Upper lobe of left lung (tissue), 6 donors: ENCODE measurements at regions not wholly inside any gene's neighbourhood (a gene's known extent, or its start where the extent isn't known, plus 50 kb on each side); places are given as distances from the start of the nearest gene placed in this dataset.

ENCODE experiments used
- ATAC-seq, 2 donors: fragments of 200-7000 bp; cut with Tn5 transposase; one replicate each; pipeline ENCODE4 v1.9.1; 2022; ENCODE audit warnings: mild to moderate bottlenecking in 2 of 2, moderate library complexity in 2 of 2; ENCODE audit not compliant: low FRiP score in 2 of 2
- DNase-seq, 2 donors: peaks; one replicate each; pipeline ENCODE4 v3.0.0-alpha.2; 2019 to 2020
- H3K27ac ChIP-seq, 4 donors: fragments of 200-600 bp; sonication (generic); one replicate each; pipeline ENCODE4 v1.5.1; 2016 to 2019
- H3K27me3 ChIP-seq, 4 donors: fragments of 200-600 bp; sonication (generic); one replicate each; pipeline ENCODE4 v1.5.1; 2017 to 2019
- H3K36me3 ChIP-seq, 4 donors: fragments of 200-600 bp; sonication (generic); one replicate each; pipeline ENCODE4 v1.5.1; 2016 to 2019
- H3K4me1 ChIP-seq, 4 donors: fragments of 200-600 bp; sonication (generic); one replicate each; pipeline ENCODE4 v1.5.1; 2018 to 2019
- H3K4me3 ChIP-seq, 4 donors: fragments of 200-600 bp; sonication (generic); one replicate each; pipeline ENCODE4 v1.5.1; 2017 to 2019; ENCODE audit warnings: mild to moderate bottlenecking in 2 of 4, moderate library complexity in 1 of 4
- H3K9me3 ChIP-seq, 4 donors: fragments of 200-600 bp; sonication (generic); one replicate each; pipeline ENCODE4 v1.5.1; 2018 to 2019
- EP300 ChIP-seq, 4 donors: sonication (generic); formaldehyde crosslinking; IDR thresholded peaks; one replicate each; pipeline ENCODE4 v1.5.1; 2017; ENCODE audit warnings: antibody characterized with exemption in 4 of 4, control low read depth in 2 of 4
- POLR2A ChIP-seq, 4 donors: fragments of 450-650 bp; IDR thresholded peaks; one replicate each; pipeline ENCODE4 v1.5.1; 2016 to 2017; ENCODE audit warnings: antibody characterized with exemption in 4 of 4, mild to moderate bottlenecking in 2 of 4
- POLR2AphosphoS5 ChIP-seq, 2 donors: sonication (generic); formaldehyde crosslinking; IDR thresholded peaks; one replicate each; pipeline ENCODE4 v1.5.1; 2017; ENCODE audit warnings: antibody characterized with exemption in 2 of 2
- WGBS, 2 donors: methylation state at CpG; one replicate each; pipeline ENCODE4 v1.1.5; 2017 to 2018; 5-methylcytosine and 5-hydroxymethylcytosine counted together
- TF ChIP-seq, protein P1 (sequence below), 6 experiments: fragments of 450-650 bp in 4 of 6; fragments of 200-600 bp in 2 of 6; sonication (generic) in 2 of 6; IDR thresholded peaks; one replicate each; pipeline ENCODE4 v1.5.1; 2016 to 2019; ENCODE audit warnings: antibody characterized with exemption in 6 of 6
- donor health status: DM: no; HTN: no; CAD: no; lungs with moderate emphysema.
- donor health status: DM: no; HTN: yes; CAD: no; lungs with severe emphysema.

- no peaks in the 10 kb centered on the region for H3K4me1 ChIP-seq
- no peaks in the 10 kb centered on the region for H3K9me3 ChIP-seq
- WGBS, 2 donors: 90 to 93% methylated on average over 8 of the region's 8 CpGs
- no peak for DNase-seq
- no peaks in the 10 kb centered on the region for H3K36me3 ChIP-seq
- no peaks in the 10 kb centered on the region for H3K27me3 ChIP-seq
- TF ChIP-seq POLR2A (IDR thresholded peaks at IDR 0.05) (no peak), EP300 (IDR thresholded peaks at IDR 0.05) (no peak), POLR2AphosphoS5 (IDR thresholded peaks at IDR 0.05) (no peak)
- TF ChIP-seq, protein P1, sequence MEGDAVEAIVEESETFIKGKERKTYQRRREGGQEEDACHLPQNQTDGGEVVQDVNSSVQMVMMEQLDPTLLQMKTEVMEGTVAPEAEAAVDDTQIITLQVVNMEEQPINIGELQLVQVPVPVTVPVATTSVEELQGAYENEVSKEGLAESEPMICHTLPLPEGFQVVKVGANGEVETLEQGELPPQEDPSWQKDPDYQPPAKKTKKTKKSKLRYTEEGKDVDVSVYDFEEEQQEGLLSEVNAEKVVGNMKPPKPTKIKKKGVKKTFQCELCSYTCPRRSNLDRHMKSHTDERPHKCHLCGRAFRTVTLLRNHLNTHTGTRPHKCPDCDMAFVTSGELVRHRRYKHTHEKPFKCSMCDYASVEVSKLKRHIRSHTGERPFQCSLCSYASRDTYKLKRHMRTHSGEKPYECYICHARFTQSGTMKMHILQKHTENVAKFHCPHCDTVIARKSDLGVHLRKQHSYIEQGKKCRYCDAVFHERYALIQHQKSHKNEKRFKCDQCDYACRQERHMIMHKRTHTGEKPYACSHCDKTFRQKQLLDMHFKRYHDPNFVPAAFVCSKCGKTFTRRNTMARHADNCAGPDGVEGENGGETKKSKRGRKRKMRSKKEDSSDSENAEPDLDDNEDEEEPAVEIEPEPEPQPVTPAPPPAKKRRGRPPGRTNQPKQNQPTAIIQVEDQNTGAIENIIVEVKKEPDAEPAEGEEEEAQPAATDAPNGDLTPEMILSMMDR (IDR thresholded peaks at IDR 0.05): no peak
- H3K4me3 ChIP-seq: no peak overlapping the region
- no peak for ATAC-seq
- H3K27ac ChIP-seq: no peak overlapping the region
Measured at GRCh38 chr7:116148626-116149025, 61.7 kb upstream of the TES start.

- Histone ChIP-seq H3K27ac (no peak overlapping the region), H3K36me3 (no peaks in the 10 kb centered on the region), H3K27me3 (no peaks in the 10 kb centered on the region), H3K4me1 (no peaks in the 10 kb centered on the region), H3K9me3 (no peaks in the 10 kb centered on the region), H3K4me3 (no peak overlapping the region)
- DNase-seq (no peak), ATAC-seq (no peak)
- 58 to 72% methylated on average over 1 of the region's 1 CpG for WGBS, 2 donors
- no peak for TF ChIP-seq POLR2A (IDR thresholded peaks at IDR 0.05)
- no peak for TF ChIP-seq EP300 (IDR thresholded peaks at IDR 0.05)
- TF ChIP-seq, protein P1 (IDR thresholded peaks at IDR 0.05): no peak
- no peak for TF ChIP-seq POLR2AphosphoS5 (IDR thresholded peaks at IDR 0.05)
Measured at GRCh38 chr7:116150588-116150987, 59.8 kb upstream of the TES start.

- Histone ChIP-seq H3K4me3 (no peak overlapping the region), H3K36me3 (no peaks in the 10 kb centered on the region), H3K27ac (no peak overlapping the region), H3K9me3 (no peaks in the 10 kb centered on the region), H3K27me3 (no peaks in the 10 kb centered on the region), H3K4me1 (no peaks in the 10 kb centered on the region)
- ATAC-seq (no peak), DNase-seq (no peak)
- TF ChIP-seq EP300 (IDR thresholded peaks at IDR 0.05) (no peak), POLR2A (IDR thresholded peaks at IDR 0.05) (no peak), POLR2AphosphoS5 (IDR thresholded peaks at IDR 0.05) (no peak)
- TF ChIP-seq, protein P1 (IDR thresholded peaks at IDR 0.05): no peak
- WGBS, 2 donors: 94 to 98% methylated on average over 2 of the region's 2 CpGs
Measured at GRCh38 chr7:116152276-116152675, 58.1 kb upstream of the TES start.

DNA sequence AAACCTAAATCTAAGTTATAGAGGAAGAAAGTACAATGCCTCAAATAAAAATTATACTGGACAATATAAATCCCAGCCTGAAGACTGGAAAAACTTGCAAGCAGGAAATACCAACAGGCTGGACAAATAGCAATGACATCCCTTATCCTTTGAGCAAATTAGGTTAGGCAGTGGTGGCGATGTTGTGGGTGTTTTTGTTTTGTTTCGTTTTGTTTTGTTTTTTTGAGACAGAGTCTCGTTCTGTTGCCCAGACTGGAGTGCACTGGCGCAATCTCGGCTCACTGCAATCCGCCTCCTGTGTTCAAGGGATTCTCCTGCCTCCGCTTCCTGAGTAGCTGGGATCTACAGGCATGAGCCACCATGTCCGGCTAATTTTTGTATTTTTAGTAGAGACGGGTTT is 57.3 kb upstream of the TES start:
- H3K27ac ChIP-seq: no peak overlapping the region
- no peaks in the 10 kb centered on the region for H3K4me1 ChIP-seq
- WGBS, 2 donors: 86% methylated on average over 9 of the region's 9 CpGs
- no peaks in the 10 kb centered on the region for H3K36me3 ChIP-seq
- TF ChIP-seq POLR2AphosphoS5 (IDR thresholded peaks at IDR 0.05) (no peak), POLR2A (IDR thresholded peaks at IDR 0.05) (no peak), EP300 (IDR thresholded peaks at IDR 0.05) (no peak)
- TF ChIP-seq, protein P1 (IDR thresholded peaks at IDR 0.05): no peak
- H3K27me3 ChIP-seq: no peaks in the 10 kb centered on the region
- H3K4me3 ChIP-seq: no peak overlapping the region
- H3K9me3 ChIP-seq: no peaks in the 10 kb centered on the region
- ATAC-seq: no peak
- DNase-seq: no peak

DNA sequence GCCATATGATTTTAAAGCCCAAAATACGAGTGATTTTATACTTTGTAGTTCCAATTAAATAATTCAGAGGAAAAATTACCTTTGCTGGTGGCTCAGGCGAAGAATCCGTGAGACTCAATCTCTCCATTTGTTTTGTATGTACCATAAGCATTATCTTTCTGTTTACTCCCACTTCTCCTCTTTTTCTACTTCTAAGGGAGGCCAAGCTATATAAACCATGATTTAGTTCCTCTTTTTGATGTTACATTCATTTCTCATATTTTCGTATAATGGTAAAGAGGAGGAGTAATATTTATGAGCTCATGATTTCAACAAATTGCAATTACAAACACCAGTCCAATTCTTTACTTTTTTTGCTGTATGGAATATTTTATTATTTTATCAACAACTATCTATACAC is 50.6 kb upstream of the TES start:
- Histone ChIP-seq H3K36me3 (no peaks in the 10 kb centered on the region), H3K27me3 (no peaks in the 10 kb centered on the region), H3K27ac (no peak overlapping the region), H3K4me1 (peaks cover 0 to 6% (median 3%) of the 10 kb centered on the region in 4 donors), H3K9me3 (no peaks in the 10 kb centered on the region), H3K4me3 (no peak overlapping the region)
- TF ChIP-seq POLR2A (IDR thresholded peaks at IDR 0.05) (no peak), EP300 (IDR thresholded peaks at IDR 0.05) (no peak), POLR2AphosphoS5 (IDR thresholded peaks at IDR 0.05) (no peak)
- TF ChIP-seq, protein P1 (IDR thresholded peaks at IDR 0.05): no peak
- no peak for ATAC-seq
- WGBS, 2 donors: 88 to 91% methylated on average over 4 of the region's 4 CpGs
- no peak for DNase-seq
